ENCODE measurements at regions not wholly inside any gene's neighbourhood (a gene's known extent, or its start where the extent isn't known, plus 50 kb on each side); places are given as distances from the start of the nearest gene placed in this dataset.

DNA sequence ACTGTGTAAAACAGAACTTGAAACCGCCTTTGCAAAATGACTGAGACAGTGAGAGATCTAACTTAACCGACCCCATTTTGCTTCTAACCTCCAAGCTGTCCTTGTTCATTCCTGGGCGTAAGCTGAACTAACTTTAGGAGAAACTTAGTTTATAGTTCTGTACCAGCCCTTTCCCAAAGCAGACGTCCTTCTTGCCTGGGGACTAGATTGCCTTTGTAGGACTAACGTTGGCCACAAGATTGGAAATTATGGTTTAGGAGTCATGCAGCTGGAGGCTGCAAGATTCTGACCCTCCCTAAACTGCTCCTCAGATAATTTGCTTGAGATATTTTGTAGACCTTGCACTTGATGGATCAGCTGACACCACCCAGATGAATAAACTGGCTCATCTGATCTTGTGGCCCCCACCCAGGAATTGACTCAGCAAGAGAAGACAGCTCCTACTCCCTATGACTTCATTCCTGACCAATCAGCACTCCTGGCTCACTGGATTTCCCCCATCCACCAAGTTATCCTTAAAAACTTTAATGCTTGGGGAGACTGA is 219.9 kb upstream of the PROK2 start:
- TF ChIP-seq CTCF (IDR thresholded peaks at IDR 0.05; ENCODE audit: insufficient read depth, low read depth, low read length) (no peak), EZH2 (IDR thresholded peaks at IDR 0.05; ENCODE audit: insufficient read depth, low read length) (no peak)

Data from astrocyte (in vitro differentiated cells and primary cell).